PC-9 (cell line): ENCODE measurements at regions not wholly inside any gene's neighbourhood (a gene's known extent, or its start where the extent isn't known, plus 50 kb on each side); places are given as distances from the start of the nearest gene placed in this dataset.
"Not testable (repeated sequence)": the region's sequence is repeated elsewhere in the genome, so short reads cannot be mapped to it uniquely, and the experiment has no call there.

ENCODE experiments used
- CTCF ChIP-seq: fragments of 200-600 bp; sonication (generic); conservative IDR thresholded peaks from 2 replicates; pipeline ENCODE4 v1.6.1; 2017; ENCODE audit warnings: mixed run types, antibody characterized with exemption, mild to moderate bottlenecking, moderate library complexity
- EZH2 ChIP-seq: fragments of 200-600 bp; sonication (generic); IDR thresholded peaks from 2 replicates; pipeline ENCODE4 v1.8.0; 2017; ENCODE audit warnings: antibody characterized with exemption, low read depth

- TF ChIP-seq EZH2, CTCF: not testable (repeated sequence)
These were observed 79.5 kb upstream of the NBPF20 start for GRCh38 chr1:145504834-145505413.
